HL-60 (cell line): ENCODE measurements at regions not wholly inside any gene's neighbourhood (a gene's known extent, or its start where the extent isn't known, plus 50 kb on each side); places are given as distances from the start of the nearest gene placed in this dataset.

Source experiments
- DNase-seq, 2 experiments: peaks; one replicate each; pipeline ENCODE4 v3.0.0-alpha.2; 2010 to 2020; ENCODE audit warnings: low read depth in 1 of 2, low spot score in 1 of 2
- H3K27ac ChIP-seq: fragments of 250-450 bp; sonication (Bioruptor Pico); replicated peaks from 2 replicates; pipeline ENCODE4 v1.5.1; 2020; ENCODE audit warnings: mild to moderate bottlenecking, moderate library complexity
- H3K27me3 ChIP-seq: fragments of 250-450 bp; sonication (Bioruptor Pico); 2 replicates; pipeline ENCODE4 v1.5.1; 2021; ENCODE audit warnings: mild to moderate bottlenecking, moderate library complexity; ENCODE audit not compliant: insufficient read depth, poor library complexity, severe bottlenecking
- H3K4me3 ChIP-seq: replicated peaks from 2 replicates; pipeline ENCODE4 v1.5.1; 2011; ENCODE audit warnings: mild to moderate bottlenecking, control low read depth, low read length; ENCODE audit not compliant: insufficient read depth
- GABPA ChIP-seq: IDR thresholded peaks from 2 replicates; pipeline ENCODE4 v1.6.1; 2012; ENCODE audit warnings: low read depth
- POLR2AphosphoS5 ChIP-seq: IDR thresholded peaks from 2 replicates; pipeline ENCODE4 v1.6.1; 2012; ENCODE audit warnings: low read depth
- SPI1 ChIP-seq: IDR thresholded peaks from 2 replicates; pipeline ENCODE4 v1.6.1; 2012; ENCODE audit warnings: low read depth, mild to moderate bottlenecking, borderline replicate concordance
- TF ChIP-seq, protein P1 (sequence below): IDR thresholded peaks from one replicate; pipeline ENCODE4 v1.5.1; 2011; ENCODE audit warnings: low read length, control low read depth, inconsistent platforms; ENCODE audit not compliant: insufficient read depth
- TF ChIP-seq, protein P2 (sequence below): IDR thresholded peaks from 2 replicates; pipeline ENCODE4 v1.6.1; 2012; ENCODE audit warnings: low read depth; ENCODE audit not compliant: insufficient replicate concordance

DNA sequence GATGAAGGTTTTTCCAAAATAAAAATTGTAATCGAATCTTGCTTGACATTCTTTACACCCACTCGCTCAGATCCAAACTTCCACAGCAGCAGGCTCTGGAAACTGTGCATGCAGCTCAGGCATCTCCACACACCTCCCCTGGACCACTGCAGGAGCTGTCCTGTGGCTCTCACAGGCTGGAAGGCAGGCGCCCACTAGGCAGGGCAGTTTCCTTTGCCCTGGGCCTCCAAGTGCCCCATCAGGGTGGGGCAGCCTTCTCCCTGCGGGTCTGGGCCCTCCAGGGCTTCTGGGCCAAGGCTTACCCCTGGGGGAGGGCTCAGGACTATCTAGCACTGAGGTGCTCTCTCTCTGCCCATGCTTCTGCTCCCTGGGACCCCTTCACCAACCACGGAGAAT is 114.5 kb upstream of the RPL38 start:
- Histone ChIP-seq H3K27me3 (no peaks in the 10 kb centered on the region), H3K27ac (no peak overlapping the region), H3K4me3 (no peak overlapping the region)
- no peak for DNase-seq
- TF ChIP-seq SPI1 = no peak
- TF ChIP-seq, protein P1, sequence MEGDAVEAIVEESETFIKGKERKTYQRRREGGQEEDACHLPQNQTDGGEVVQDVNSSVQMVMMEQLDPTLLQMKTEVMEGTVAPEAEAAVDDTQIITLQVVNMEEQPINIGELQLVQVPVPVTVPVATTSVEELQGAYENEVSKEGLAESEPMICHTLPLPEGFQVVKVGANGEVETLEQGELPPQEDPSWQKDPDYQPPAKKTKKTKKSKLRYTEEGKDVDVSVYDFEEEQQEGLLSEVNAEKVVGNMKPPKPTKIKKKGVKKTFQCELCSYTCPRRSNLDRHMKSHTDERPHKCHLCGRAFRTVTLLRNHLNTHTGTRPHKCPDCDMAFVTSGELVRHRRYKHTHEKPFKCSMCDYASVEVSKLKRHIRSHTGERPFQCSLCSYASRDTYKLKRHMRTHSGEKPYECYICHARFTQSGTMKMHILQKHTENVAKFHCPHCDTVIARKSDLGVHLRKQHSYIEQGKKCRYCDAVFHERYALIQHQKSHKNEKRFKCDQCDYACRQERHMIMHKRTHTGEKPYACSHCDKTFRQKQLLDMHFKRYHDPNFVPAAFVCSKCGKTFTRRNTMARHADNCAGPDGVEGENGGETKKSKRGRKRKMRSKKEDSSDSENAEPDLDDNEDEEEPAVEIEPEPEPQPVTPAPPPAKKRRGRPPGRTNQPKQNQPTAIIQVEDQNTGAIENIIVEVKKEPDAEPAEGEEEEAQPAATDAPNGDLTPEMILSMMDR = no peak
- TF ChIP-seq, protein P2, sequence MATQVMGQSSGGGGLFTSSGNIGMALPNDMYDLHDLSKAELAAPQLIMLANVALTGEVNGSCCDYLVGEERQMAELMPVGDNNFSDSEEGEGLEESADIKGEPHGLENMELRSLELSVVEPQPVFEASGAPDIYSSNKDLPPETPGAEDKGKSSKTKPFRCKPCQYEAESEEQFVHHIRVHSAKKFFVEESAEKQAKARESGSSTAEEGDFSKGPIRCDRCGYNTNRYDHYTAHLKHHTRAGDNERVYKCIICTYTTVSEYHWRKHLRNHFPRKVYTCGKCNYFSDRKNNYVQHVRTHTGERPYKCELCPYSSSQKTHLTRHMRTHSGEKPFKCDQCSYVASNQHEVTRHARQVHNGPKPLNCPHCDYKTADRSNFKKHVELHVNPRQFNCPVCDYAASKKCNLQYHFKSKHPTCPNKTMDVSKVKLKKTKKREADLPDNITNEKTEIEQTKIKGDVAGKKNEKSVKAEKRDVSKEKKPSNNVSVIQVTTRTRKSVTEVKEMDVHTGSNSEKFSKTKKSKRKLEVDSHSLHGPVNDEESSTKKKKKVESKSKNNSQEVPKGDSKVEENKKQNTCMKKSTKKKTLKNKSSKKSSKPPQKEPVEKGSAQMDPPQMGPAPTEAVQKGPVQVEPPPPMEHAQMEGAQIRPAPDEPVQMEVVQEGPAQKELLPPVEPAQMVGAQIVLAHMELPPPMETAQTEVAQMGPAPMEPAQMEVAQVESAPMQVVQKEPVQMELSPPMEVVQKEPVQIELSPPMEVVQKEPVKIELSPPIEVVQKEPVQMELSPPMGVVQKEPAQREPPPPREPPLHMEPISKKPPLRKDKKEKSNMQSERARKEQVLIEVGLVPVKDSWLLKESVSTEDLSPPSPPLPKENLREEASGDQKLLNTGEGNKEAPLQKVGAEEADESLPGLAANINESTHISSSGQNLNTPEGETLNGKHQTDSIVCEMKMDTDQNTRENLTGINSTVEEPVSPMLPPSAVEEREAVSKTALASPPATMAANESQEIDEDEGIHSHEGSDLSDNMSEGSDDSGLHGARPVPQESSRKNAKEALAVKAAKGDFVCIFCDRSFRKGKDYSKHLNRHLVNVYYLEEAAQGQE = no peak
- no peak for TF ChIP-seq GABPA
- no peak for TF ChIP-seq POLR2AphosphoS5

DNA sequence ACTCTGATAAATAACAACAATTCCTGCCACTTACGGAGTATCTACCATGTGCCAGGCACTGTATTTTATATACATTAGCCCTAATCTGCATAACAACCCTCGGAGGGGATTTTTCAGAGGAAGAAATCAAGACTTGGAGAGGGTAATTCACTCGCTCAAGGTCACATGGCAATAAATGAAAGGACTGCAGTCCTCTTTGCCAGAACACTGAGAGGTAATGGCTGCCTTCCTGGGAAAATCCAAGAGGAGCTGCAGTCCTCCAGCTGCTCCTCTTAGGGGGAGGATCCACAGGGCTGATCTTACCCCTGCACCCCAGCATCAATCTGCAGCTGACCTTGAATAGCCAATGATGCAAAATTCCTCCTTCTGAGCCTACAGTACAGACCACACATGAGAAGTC is 114.1 kb upstream of the RPL38 start:
- Histone ChIP-seq H3K4me3 (no peak overlapping the region), H3K27ac (no peak overlapping the region), H3K27me3 (no peaks in the 10 kb centered on the region)
- no peak for TF ChIP-seq POLR2AphosphoS5
- TF ChIP-seq, protein P1 = no peak
- TF ChIP-seq GABPA = no peak
- TF ChIP-seq SPI1 = no peak
- TF ChIP-seq, protein P2 = no peak
- DNase-seq = no peak

DNA sequence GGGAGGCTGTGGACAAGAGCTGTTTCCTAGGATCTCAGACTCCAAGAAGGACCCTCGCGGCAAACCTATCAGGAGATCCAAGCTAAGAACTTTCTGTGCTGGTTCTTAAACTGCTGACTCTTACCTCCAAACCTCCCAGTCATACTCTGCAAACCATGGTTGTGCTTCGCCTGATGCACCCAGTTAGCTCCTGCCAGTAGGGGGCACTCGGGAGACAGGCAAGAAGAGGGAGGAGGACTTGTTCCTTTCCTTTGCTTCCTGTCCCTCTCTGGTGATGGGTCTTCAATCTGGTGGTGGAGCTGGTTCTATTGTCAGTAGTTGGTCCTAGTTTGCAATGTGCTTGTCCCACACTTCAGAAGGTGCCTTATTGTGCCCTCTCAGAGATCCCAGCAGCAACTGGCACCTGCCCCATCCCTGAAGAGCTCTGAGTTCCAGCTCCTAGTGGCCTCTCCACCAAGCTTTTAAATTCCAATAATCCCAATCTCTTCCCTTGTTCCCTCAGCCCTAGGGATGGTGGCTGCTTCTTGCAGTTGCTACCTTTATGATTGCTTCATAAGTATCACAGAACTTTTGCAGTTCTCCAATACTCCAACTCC is 113.5 kb upstream of the RPL38 start:
- Histone ChIP-seq H3K27ac (no peak overlapping the region), H3K4me3 (no peak overlapping the region), H3K27me3 (no peaks in the 10 kb centered on the region)
- TF ChIP-seq, protein P1 = peak; percentile 90
- no peak for TF ChIP-seq GABPA
- peak; percentile 28 to 71 for DNase-seq

DNA sequence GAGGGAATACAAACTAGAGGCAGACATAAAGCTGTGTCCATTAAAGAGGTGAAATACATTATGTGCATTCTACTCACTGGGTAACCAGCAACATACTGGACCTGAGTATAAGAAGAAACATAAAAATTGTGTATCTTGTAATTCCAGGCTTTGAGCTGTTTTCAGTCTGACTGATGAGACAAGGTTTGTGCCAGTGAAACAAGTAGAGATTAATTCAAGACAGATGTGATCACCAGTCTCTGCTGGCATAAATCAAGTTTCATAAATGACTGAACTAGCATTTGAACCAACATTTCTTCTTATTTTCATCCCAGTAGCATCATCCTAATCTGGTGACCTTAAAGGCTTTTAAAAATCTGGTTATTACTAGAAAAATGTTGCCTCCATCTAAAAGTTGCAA is 108.8 kb upstream of the RPL38 start:
- DNase-seq = no peak
- Histone ChIP-seq H3K4me3 (no peak overlapping the region), H3K27me3 (no peaks in the 10 kb centered on the region), H3K27ac (no peak overlapping the region)
- TF ChIP-seq POLR2AphosphoS5 (no peak), SPI1 (no peak), GABPA (no peak)
- TF ChIP-seq, protein P1 = no peak
- TF ChIP-seq, protein P2 = no peak
